ENCODE measurements at regions not wholly inside any gene's neighbourhood (a gene's known extent, or its start where the extent isn't known, plus 50 kb on each side); places are given as distances from the start of the nearest gene placed in this dataset.

DNA sequence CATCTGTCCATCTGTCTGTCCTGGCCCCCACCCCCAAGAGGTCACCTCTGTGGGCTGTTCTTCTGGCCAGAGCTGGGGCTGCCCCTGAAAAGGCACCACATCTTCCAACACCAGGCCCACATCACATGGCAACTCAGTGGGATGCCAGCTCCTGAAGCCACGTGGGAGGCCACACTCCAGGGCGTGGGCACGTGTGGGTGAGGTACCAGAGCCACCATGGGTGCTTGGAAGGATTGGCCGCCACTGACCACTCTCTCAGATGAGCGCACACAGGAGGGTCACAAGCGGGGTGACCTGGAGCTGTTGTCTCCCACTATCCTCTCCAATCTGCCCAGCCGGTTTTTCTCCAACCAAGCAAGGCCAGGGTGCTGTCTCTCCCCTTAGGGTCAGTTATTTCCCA, 197.9 kb downstream of the TFCP2L1 start:
- TF ChIP-seq, protein P1, sequence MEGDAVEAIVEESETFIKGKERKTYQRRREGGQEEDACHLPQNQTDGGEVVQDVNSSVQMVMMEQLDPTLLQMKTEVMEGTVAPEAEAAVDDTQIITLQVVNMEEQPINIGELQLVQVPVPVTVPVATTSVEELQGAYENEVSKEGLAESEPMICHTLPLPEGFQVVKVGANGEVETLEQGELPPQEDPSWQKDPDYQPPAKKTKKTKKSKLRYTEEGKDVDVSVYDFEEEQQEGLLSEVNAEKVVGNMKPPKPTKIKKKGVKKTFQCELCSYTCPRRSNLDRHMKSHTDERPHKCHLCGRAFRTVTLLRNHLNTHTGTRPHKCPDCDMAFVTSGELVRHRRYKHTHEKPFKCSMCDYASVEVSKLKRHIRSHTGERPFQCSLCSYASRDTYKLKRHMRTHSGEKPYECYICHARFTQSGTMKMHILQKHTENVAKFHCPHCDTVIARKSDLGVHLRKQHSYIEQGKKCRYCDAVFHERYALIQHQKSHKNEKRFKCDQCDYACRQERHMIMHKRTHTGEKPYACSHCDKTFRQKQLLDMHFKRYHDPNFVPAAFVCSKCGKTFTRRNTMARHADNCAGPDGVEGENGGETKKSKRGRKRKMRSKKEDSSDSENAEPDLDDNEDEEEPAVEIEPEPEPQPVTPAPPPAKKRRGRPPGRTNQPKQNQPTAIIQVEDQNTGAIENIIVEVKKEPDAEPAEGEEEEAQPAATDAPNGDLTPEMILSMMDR (conservative IDR thresholded peaks at IDR 0.05), result no peak
- no peak for TF ChIP-seq ZFX (IDR thresholded peaks at IDR 0.05)
- H3K27ac ChIP-seq, result no peak overlapping the region

DNA sequence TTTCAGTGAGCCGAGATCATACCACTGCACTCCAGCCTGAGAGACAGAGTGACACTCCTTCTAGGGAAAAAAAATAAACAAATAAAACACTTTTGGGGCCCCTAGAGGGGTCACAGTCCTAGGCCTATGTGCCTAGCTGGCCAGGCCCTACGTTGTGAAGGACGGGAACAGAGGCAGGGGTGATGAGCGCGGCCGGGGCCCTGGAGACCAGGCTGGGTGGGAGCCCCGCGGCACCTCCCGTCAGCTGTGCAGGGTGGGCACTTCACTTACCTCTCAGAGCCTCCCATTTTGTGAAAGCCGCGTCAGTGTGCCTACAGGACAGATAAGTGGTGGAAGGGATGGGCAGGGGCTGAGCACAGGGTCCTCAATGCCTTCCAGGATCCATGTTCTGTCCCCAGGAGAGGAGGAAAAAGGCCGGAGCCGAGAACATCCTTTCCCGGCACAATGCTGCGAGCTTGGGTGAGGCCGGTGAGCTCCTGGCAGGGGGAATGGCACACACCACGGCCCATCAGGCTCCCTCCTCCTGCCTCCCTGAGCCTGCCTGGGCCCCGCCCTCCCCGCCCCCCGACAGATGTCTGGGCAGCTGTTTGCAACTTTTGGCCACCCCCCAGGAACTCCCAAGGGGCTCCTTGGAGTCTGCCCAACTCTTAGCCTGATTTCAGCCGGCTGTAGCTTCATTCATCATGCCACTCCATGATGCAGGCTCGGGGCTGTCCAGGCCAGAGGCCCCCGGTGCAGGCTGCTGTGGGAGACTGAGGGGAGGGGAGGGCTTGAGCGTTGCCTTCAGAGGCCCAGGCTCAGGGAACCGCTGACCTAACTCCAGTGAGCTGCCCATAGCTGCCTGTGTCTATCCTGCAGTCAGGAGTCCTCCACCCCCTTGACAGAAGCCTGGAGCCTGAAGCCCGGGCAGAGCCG, 196.5 kb downstream of the TFCP2L1 start:
- no peak overlapping the region for H3K27ac ChIP-seq
- TF ChIP-seq, protein P1 (conservative IDR thresholded peaks at IDR 0.05), result no peak
- TF ChIP-seq ZFX (IDR thresholded peaks at IDR 0.05), result no peak

DNA sequence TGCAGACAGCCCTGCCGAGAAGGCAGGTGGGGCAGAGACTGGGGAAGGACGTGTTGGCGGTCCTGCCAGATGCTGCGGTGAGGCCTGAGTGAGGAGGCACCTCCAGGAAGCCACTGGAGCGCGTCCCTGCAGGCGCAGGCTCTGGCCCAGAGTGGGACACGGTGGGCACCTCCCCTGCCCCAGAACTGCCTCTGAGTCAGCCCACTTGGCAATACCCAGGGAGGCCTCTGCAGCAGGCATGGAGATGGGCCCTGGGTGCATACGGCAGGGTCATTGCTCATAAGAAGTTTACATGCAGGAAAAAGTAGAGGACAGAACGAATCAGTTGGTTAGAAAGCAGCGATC, 195.9 kb downstream of the TFCP2L1 start:
- no peak overlapping the region for H3K27ac ChIP-seq
- no peak for TF ChIP-seq ZFX (IDR thresholded peaks at IDR 0.05)
- TF ChIP-seq, protein P1 (conservative IDR thresholded peaks at IDR 0.05), result no peak

DNA sequence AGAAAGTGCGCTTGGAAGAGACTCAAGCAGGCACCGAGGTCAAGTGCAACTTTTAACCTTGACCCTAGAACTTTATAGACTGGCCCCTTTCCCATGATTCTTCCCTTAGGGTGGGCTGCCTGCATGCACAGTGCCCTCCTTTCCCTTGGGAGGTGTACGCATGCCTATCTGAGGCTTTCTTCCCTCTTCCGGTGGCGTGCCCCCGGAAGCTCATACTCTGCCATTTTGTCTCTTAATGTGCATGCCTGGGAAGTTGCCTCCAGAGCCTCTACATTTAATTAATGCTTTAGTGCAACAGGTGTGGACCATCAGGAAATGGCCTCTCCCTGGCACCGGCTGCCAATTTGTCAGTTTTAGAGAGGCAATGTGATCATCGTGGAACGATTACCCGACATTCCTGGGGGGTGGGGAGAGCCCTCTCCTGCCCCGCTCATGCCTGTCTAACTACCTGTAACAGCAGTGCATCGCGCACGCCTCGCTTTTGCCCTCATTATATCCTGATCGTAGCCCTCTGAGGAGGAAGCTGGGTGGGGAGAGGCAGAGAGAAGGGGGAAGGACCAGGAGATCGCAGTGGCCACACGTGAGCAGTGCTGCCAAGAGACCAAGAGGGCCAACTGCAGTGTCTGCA, 194.8 kb downstream of the TFCP2L1 start:
- no peak overlapping the region for H3K27ac ChIP-seq
- TF ChIP-seq, protein P1 (conservative IDR thresholded peaks at IDR 0.05), result no peak
- no peak for TF ChIP-seq ZFX (IDR thresholded peaks at IDR 0.05)

DNA sequence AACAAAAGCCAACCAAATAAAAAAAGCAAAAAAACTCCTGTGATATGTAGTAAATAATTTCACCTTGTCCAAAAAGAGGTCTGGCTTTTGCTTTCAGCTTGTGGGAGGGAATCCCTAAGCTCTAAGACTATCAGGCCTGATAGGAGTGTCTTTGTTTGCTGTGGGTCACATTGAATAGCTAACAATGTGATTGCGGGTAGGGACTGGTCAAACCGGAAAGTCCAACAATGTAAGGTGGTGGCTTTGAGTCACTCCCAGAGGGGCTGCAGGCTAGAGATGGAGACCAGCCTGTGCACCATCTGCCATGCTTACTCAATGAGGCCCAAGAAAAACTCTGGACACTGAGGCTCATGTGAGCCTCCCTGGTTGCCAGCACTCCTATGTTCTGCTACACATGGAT, 192.9 kb downstream of the TFCP2L1 start:
- no peak overlapping the region for H3K27ac ChIP-seq
- TF ChIP-seq, protein P1 (conservative IDR thresholded peaks at IDR 0.05), result no peak
- no peak for TF ChIP-seq ZFX (IDR thresholded peaks at IDR 0.05)

DNA sequence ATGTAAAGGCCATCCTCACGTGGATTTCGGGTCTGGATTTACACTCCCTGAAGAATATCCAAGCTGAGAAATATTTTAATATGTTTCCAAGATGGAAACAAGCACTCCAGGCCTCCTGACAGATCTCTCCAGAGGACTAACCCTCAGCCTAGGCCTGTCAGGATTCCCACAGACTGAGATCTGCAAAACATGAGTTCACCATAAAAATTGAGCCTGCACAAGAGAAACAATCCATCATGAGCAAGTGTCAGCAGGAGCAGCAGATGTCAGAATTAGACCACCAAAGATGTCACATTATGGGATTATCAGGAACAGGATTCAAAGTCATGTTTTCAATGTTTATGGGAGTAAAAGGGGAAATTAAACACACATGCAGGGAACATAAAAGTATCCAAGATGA, 191.3 kb downstream of the TFCP2L1 start:
- TF ChIP-seq ZFX (IDR thresholded peaks at IDR 0.05), result no peak
- TF ChIP-seq, protein P1 (conservative IDR thresholded peaks at IDR 0.05), result no peak
- H3K27ac ChIP-seq, result no peak overlapping the region

DNA sequence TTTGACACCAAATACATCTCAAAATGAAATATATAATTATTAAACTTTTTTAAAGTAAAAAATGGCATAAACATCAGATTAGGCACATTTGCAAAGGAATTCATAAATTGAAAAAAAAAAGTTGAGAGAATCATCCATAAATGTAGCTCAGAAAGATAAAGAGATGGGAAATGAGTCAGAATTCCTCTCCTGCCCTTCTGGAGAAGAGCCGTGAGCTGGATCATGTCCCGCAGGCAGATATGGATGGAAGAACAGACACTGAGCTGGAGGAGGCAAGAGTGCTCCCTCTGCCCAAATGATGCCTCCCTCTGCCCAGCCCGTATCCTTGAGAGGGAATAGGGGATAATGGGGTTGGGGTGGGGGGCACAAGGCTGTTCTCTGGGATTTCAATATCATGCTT, 190.9 kb downstream of the TFCP2L1 start:
- no peak overlapping the region for H3K27ac ChIP-seq
- no peak for TF ChIP-seq ZFX (IDR thresholded peaks at IDR 0.05)
- TF ChIP-seq, protein P1 (conservative IDR thresholded peaks at IDR 0.05), result no peak

All from C4-2B (cell line).